Astrocyte of the cerebellum (primary cell): ENCODE measurements at regions not wholly inside any gene's neighbourhood (a gene's known extent, or its start where the extent isn't known, plus 50 kb on each side); places are given as distances from the start of the nearest gene placed in this dataset.

Experiments used
- DNase-seq: peaks from one replicate; pipeline ENCODE4 v3.0.0-alpha.2; 2011; ENCODE audit warnings: low read depth
- H3K4me3 ChIP-seq: 2 replicates; pipeline ENCODE4 v1.5.1; 2011; ENCODE audit warnings: mild to moderate bottlenecking, low read depth, low read length, moderate library complexity
- CTCF ChIP-seq: IDR thresholded peaks from 2 replicates; pipeline ENCODE4 v1.5.1; 2012; ENCODE audit warnings: low read length, low read depth, moderate library complexity, mild to moderate bottlenecking; ENCODE audit errors: missing control alignments
- in situ Hi-C: cut with HindIII; loops from 2 replicates; pipeline ENCODE4 v1.10.0; 2017; ENCODE audit warnings: low sequenced_read_pairs

- H3K4me3 ChIP-seq = no peak overlapping the region
- in situ Hi-C loops = no loop called here
- peak; percentile 53 for DNase-seq
- no peak for TF ChIP-seq CTCF
These were observed 823.7 kb downstream of the AACS start for GRCh38 chr12:125888921-125889320.

- H3K4me3 ChIP-seq = no peak overlapping the region
- in situ Hi-C loops = no loop called here
- TF ChIP-seq CTCF = no peak
- DNase-seq = peak; percentile 20
These were observed 824.5 kb downstream of the AACS start for GRCh38 chr12:125889742-125890141.

GRCh38 chr12:125890366-125890905 lies 825.2 kb downstream of the AACS start:
- no peak for DNase-seq
- no peak overlapping the region for H3K4me3 ChIP-seq
- no peak for TF ChIP-seq CTCF
- in situ Hi-C loops = no loop called here

GRCh38 chr12:125890971-125891370 lies 825.7 kb downstream of the AACS start:
- no peak for TF ChIP-seq CTCF
- in situ Hi-C loops = no loop called here
- peak; percentile 23 for DNase-seq
- no peak overlapping the region for H3K4me3 ChIP-seq

- in situ Hi-C loops = no loop called here
These were observed 827.0 kb downstream of the AACS start for GRCh38 chr12:125892276-125892675.

GRCh38 chr12:125902991-125903390 lies 837.8 kb downstream of the AACS start:
- H3K4me3 ChIP-seq = no peak overlapping the region
- TF ChIP-seq CTCF = no peak
- in situ Hi-C loops = loop anchor here (5.0 kb wide), 1 partner anchor 56 kb away; no protein-coding TSS in a partner anchor
- DNase-seq = no peak

More at GRCh38 chr12:125892276-125892675, 827.0 kb downstream of the AACS start:
- DNase-seq = peak; percentile 23
- H3K4me3 ChIP-seq = no peak overlapping the region
- no peak for TF ChIP-seq CTCF

- no peak for DNase-seq
- in situ Hi-C loops = no loop called here
- no peak for TF ChIP-seq CTCF
- H3K4me3 ChIP-seq = no peak overlapping the region
These were observed 842.1 kb downstream of the AACS start for GRCh38 chr12:125907351-125907750.
